Liver (tissue), 8 donors: ENCODE measurements at regions not wholly inside any gene's neighbourhood (a gene's known extent, or its start where the extent isn't known, plus 50 kb on each side); places are given as distances from the start of the nearest gene placed in this dataset.

Experiments used
- DNase-seq: peaks from one replicate; pipeline ENCODE4 v3.0.0-alpha.2; 2017; ENCODE audit warnings: low spot score
- H3K27ac ChIP-seq, 2 donors: one replicate each; pipeline ENCODE4 v1.7.0; 2013; ENCODE audit warnings: inconsistent platforms in 2 of 2, low read length in 2 of 2, control low read depth in 1 of 2, low read depth in 1 of 2, mild to moderate bottlenecking in 1 of 2
- H3K27me3 ChIP-seq, 4 donors: one replicate each; pipeline versions ENCODE4 v1.6.1 to v1.7.0; 2013; ENCODE audit warnings: low read length in 3 of 4, inconsistent platforms in 1 of 4, mild to moderate bottlenecking in 1 of 4, moderate library complexity in 1 of 4; ENCODE audit not compliant: control insufficient read depth in 4 of 4, insufficient read depth in 4 of 4
- H3K36me3 ChIP-seq, 4 donors: one replicate each; pipeline versions ENCODE4 v1.6.1 to v1.7.0; 2013; ENCODE audit warnings: low read length in 3 of 4, mild to moderate bottlenecking in 3 of 4, low read depth in 1 of 4, moderate library complexity in 1 of 4; ENCODE audit not compliant: control insufficient read depth in 4 of 4, insufficient read depth in 3 of 4
- H3K4me1 ChIP-seq, 4 donors: one replicate each; pipeline versions ENCODE4 v1.6.1 to v1.7.0; 2013; ENCODE audit warnings: low read length in 3 of 4, mild to moderate bottlenecking in 3 of 4, moderate library complexity in 1 of 4; ENCODE audit not compliant: control insufficient read depth in 4 of 4, insufficient read depth in 4 of 4
- H3K4me3 ChIP-seq, 3 donors: one replicate each; pipeline versions ENCODE4 v1.6.1 to v1.7.0; 2013; ENCODE audit warnings: low read length in 3 of 3, control low read depth in 1 of 3, low read depth in 1 of 3, mild to moderate bottlenecking in 1 of 3
- H3K9ac ChIP-seq, 2 donors: one replicate each; pipeline ENCODE4 v1.7.0; 2013; ENCODE audit warnings: low read length in 2 of 2, mild to moderate bottlenecking in 2 of 2, moderate library complexity in 2 of 2, control low read depth in 1 of 2, low read depth in 1 of 2
- H3K9me3 ChIP-seq, 4 donors: one replicate each; pipeline versions ENCODE4 v1.6.1 to v1.7.0; 2013; ENCODE audit warnings: low read length in 3 of 4; ENCODE audit not compliant: control insufficient read depth in 4 of 4
- FOXA2 ChIP-seq: IDR thresholded peaks from 2 replicates; pipeline ENCODE4 v1.6.1; 2016; ENCODE audit warnings: antibody characterized with exemption
- GABPA ChIP-seq, 2 donors: IDR thresholded peaks in 1 of 2; conservative IDR thresholded peaks in 1 of 2; 2 replicates each; pipeline ENCODE4 v1.6.1; 2016; ENCODE audit warnings: antibody characterized with exemption in 2 of 2, mild to moderate bottlenecking in 1 of 2, moderate library complexity in 1 of 2
- HNF4A ChIP-seq, 2 donors: conservative IDR thresholded peaks; 2 replicates each; pipeline ENCODE4 v1.6.1; 2016; ENCODE audit warnings: antibody characterized with exemption in 2 of 2, mild to moderate bottlenecking in 2 of 2
- NR2F2 ChIP-seq: IDR thresholded peaks from 2 replicates; pipeline ENCODE4 v1.6.1; 2016; ENCODE audit warnings: antibody characterized with exemption
- RXRA ChIP-seq, 2 donors: IDR thresholded peaks; 2 replicates each; pipeline ENCODE4 v1.6.1; 2017 to 2018; ENCODE audit warnings: antibody characterized with exemption in 2 of 2, mild to moderate bottlenecking in 1 of 2
- SP1 ChIP-seq: IDR thresholded peaks from 2 replicates; pipeline ENCODE4 v1.6.1; 2018; ENCODE audit warnings: antibody characterized with exemption, mild to moderate bottlenecking
- TAF1 ChIP-seq: conservative IDR thresholded peaks from 2 replicates; pipeline ENCODE4 v1.6.1; 2016; ENCODE audit warnings: antibody characterized with exemption, mild to moderate bottlenecking
- WGBS: extraction: QIAGEN DNeasy Blood & Tissue Kit; methylation state at CpG from one replicate; pipeline ENCODE4 v1.1.7; 2013; 5-methylcytosine and 5-hydroxymethylcytosine counted together
- TF ChIP-seq, protein P1 (sequence below): IDR thresholded peaks from 2 replicates; pipeline ENCODE4 v1.6.1; 2016; ENCODE audit warnings: antibody characterized with exemption
- TF ChIP-seq, protein P2 (sequence below): fragments of 150-350 bp; IDR thresholded peaks from 2 replicates; pipeline ENCODE4 v1.5.1; 2017; ENCODE audit warnings: improper control_type of control experiment, low read depth, low read length; ENCODE audit not compliant: missing input control
- TF ChIP-seq, protein P3 (sequence below): IDR thresholded peaks from 2 replicates; pipeline ENCODE4 v1.6.1; 2016; ENCODE audit warnings: antibody characterized with exemption, mild to moderate bottlenecking
- TF ChIP-seq, protein P4 (sequence below): IDR thresholded peaks from 2 replicates; pipeline ENCODE4 v1.6.1; 2016; ENCODE audit warnings: antibody characterized with exemption
- TF ChIP-seq, protein P5 (sequence below): IDR thresholded peaks from 2 replicates; pipeline ENCODE4 v1.6.1; 2016; ENCODE audit warnings: antibody characterized with exemption
- donor health status: healthy.
- donor health status: healthy.
- donor health status: healthy.
- donor health status: healthy.
- donor health status: healthy.

DNA sequence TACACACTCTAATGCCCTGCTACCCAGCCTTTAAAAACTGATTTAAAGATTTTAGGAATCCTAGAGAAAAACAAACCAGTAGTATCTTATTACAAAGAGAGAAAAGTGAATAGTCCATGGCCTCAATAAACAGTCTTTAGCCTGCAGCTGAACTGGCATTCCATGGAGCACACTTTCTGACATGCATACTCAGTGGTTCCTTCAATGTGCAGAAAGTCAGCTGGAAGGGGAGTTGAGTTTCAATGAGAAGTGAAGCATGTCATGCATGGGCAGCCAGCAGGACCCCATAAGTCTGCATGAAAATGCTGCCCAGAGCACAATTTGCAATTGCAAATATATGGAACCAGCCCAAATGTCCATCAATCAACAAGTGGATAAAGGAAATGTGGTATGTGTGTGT lies 273.7 kb downstream of the UQCRFS1 start (continued):
- TF ChIP-seq, protein P1, sequence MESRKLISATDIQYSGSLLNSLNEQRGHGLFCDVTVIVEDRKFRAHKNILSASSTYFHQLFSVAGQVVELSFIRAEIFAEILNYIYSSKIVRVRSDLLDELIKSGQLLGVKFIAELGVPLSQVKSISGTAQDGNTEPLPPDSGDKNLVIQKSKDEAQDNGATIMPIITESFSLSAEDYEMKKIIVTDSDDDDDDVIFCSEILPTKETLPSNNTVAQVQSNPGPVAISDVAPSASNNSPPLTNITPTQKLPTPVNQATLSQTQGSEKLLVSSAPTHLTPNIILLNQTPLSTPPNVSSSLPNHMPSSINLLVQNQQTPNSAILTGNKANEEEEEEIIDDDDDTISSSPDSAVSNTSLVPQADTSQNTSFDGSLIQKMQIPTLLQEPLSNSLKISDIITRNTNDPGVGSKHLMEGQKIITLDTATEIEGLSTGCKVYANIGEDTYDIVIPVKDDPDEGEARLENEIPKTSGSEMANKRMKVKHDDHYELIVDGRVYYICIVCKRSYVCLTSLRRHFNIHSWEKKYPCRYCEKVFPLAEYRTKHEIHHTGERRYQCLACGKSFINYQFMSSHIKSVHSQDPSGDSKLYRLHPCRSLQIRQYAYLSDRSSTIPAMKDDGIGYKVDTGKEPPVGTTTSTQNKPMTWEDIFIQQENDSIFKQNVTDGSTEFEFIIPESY = no peak

DNA sequence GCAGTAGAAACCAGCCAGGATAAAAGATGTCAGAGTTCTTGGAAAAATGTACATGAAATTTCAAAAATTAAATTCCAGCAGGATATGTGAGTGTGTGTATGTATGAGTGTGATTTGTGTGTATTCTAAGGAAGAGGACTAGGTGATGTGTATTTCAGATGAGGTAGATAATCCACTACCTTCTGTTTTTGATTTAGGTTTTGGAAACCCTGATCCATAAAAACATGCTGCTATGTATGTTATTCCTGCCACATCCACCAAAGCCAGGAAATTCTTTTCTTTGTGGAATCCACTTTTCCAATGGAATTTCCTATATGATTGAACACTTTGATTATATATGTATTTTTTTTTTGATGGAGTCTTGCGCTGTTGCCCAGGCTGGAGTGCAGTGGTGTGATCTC lies 276.9 kb downstream of the UQCRFS1 start:
- Histone ChIP-seq H3K9me3 (no peaks in the 10 kb centered on the region), H3K27me3 (peaks cover 0 to 5% (median 0%) of the 10 kb centered on the region in 4 donors), H3K36me3 (no peaks in the 10 kb centered on the region), H3K4me1 (no peaks in the 10 kb centered on the region), H3K9ac (no peak overlapping the region), H3K4me3 (no peak overlapping the region), H3K27ac (no peak overlapping the region)
- no peak for DNase-seq
- 92% methylated on average over 1 of the region's 1 CpG for WGBS
- TF ChIP-seq, protein P2, sequence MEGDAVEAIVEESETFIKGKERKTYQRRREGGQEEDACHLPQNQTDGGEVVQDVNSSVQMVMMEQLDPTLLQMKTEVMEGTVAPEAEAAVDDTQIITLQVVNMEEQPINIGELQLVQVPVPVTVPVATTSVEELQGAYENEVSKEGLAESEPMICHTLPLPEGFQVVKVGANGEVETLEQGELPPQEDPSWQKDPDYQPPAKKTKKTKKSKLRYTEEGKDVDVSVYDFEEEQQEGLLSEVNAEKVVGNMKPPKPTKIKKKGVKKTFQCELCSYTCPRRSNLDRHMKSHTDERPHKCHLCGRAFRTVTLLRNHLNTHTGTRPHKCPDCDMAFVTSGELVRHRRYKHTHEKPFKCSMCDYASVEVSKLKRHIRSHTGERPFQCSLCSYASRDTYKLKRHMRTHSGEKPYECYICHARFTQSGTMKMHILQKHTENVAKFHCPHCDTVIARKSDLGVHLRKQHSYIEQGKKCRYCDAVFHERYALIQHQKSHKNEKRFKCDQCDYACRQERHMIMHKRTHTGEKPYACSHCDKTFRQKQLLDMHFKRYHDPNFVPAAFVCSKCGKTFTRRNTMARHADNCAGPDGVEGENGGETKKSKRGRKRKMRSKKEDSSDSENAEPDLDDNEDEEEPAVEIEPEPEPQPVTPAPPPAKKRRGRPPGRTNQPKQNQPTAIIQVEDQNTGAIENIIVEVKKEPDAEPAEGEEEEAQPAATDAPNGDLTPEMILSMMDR = no peak

DNA sequence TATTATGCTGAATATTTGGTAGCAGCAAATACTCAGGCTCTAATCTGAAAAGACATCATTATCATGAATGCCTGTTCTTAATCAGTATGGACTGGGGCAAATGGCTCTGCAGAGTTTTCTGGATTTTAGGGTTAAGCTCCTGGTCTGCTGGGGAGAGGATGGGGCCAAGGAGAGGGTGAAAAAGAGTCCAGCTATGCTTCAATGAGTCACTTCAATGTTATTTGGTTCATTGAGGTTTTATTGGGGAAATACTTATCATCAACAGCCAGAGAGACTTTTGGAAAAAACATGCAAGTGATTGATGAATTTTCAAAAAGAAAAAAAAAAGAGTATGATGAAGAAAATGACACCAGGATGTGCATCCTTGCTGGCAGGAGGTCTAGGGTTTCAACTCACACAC lies 278.3 kb downstream of the UQCRFS1 start:
- no peak for TF ChIP-seq TAF1
- TF ChIP-seq RXRA (IDR thresholded peaks at IDR 0.05) = no peak
- TF ChIP-seq, protein P3, sequence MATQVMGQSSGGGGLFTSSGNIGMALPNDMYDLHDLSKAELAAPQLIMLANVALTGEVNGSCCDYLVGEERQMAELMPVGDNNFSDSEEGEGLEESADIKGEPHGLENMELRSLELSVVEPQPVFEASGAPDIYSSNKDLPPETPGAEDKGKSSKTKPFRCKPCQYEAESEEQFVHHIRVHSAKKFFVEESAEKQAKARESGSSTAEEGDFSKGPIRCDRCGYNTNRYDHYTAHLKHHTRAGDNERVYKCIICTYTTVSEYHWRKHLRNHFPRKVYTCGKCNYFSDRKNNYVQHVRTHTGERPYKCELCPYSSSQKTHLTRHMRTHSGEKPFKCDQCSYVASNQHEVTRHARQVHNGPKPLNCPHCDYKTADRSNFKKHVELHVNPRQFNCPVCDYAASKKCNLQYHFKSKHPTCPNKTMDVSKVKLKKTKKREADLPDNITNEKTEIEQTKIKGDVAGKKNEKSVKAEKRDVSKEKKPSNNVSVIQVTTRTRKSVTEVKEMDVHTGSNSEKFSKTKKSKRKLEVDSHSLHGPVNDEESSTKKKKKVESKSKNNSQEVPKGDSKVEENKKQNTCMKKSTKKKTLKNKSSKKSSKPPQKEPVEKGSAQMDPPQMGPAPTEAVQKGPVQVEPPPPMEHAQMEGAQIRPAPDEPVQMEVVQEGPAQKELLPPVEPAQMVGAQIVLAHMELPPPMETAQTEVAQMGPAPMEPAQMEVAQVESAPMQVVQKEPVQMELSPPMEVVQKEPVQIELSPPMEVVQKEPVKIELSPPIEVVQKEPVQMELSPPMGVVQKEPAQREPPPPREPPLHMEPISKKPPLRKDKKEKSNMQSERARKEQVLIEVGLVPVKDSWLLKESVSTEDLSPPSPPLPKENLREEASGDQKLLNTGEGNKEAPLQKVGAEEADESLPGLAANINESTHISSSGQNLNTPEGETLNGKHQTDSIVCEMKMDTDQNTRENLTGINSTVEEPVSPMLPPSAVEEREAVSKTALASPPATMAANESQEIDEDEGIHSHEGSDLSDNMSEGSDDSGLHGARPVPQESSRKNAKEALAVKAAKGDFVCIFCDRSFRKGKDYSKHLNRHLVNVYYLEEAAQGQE = no peak
- TF ChIP-seq HNF4A (conservative IDR thresholded peaks at IDR 0.05) = no peak
- TF ChIP-seq, protein P4, sequence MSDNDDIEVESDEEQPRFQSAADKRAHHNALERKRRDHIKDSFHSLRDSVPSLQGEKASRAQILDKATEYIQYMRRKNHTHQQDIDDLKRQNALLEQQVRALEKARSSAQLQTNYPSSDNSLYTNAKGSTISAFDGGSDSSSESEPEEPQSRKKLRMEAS = no peak
- TF ChIP-seq, protein P5, sequence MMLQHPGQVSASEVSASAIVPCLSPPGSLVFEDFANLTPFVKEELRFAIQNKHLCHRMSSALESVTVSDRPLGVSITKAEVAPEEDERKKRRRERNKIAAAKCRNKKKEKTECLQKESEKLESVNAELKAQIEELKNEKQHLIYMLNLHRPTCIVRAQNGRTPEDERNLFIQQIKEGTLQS = no peak
- no peak for TF ChIP-seq GABPA (IDR thresholded peaks at IDR 0.05 in 1 of 2, conservative IDR thresholded peaks at IDR 0.05 in 1 of 2)
- no peak for TF ChIP-seq FOXA2
- TF ChIP-seq NR2F2 = no peak
- TF ChIP-seq, protein P2 = no peak
- no peak for TF ChIP-seq SP1
- no peak for DNase-seq
- no peak overlapping the region for H3K4me3 ChIP-seq
- H3K36me3 ChIP-seq = no peaks in the 10 kb centered on the region
- H3K9ac ChIP-seq = no peak overlapping the region
- peaks cover 0 to 9% (median 0%) of the 10 kb centered on the region in 4 donors for H3K27me3 ChIP-seq
- no peaks in the 10 kb centered on the region for H3K4me1 ChIP-seq
- no peak overlapping the region for H3K27ac ChIP-seq
- H3K9me3 ChIP-seq = no peaks in the 10 kb centered on the region
